Islet of Langerhans (tissue), 1 donor: ENCODE measurements at regions not wholly inside any gene's neighbourhood (a gene's known extent, or its start where the extent isn't known, plus 50 kb on each side); places are given as distances from the start of the nearest gene placed in this dataset.

Source experiments
- FAIRE-seq: peaks from one replicate; lab custom pipeline; 2011; peaks lifted over from hg19 to GRCh38; lab: Jason Lieb, UNC

DNA sequence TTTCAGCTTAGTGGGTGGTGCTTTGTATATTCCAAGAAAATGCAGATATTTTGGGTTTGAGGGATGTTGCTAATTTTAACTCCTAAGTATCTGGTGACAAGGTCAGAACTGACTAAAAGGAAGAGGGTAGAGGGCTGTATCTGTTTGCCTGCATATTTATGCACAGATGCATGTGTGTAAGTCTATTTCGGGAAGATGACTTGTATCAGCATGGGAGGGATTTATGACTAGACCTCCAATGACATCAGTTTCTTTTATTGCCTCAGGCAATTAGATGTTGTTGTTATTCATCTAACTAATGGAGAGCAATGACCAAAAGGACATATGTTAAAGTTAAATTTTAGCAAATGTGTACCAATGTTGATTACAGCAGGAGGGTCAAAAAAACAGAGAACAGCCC is 734.3 kb downstream of the QKI start:
- no peak for FAIRE-seq

DNA sequence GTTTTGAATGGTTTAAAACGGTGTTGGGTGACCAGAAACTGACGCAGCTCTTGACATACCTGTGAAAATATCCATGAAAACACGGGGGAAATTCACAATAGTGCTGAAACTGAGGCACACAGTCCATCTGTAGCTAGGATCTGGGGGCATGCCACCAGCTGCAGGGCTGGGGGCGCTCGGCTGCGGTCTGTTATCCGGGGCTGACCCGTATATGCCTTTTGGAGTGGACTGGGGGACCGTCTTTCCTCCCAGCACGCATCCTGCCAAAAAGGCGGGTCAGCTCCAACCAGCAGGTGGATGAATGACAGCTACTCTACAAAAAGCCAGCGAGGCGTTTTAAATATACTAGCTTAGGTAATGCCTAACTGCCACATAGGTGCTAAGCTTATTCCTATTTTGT is 729.8 kb downstream of the QKI start:
- no peak for FAIRE-seq

DNA sequence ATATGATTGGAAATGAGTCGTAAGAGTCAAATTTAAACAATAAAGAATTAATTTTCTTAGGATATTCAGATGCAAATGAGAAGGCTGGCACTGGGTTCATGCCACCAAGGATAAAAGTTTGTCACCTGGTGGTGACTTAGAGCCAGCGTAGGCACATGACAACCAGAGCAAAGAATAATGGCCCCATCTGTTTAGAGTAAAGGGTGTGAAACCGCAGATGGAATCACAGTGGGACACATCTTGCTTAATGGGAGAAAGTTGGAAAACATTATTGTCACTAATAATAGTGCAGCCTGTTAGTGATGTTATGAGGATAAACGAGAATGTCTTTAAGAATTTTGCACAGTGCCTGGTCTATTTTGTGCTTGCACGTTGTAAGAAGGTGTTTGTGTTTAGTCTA is 727.8 kb downstream of the QKI start:
- FAIRE-seq = no peak

DNA sequence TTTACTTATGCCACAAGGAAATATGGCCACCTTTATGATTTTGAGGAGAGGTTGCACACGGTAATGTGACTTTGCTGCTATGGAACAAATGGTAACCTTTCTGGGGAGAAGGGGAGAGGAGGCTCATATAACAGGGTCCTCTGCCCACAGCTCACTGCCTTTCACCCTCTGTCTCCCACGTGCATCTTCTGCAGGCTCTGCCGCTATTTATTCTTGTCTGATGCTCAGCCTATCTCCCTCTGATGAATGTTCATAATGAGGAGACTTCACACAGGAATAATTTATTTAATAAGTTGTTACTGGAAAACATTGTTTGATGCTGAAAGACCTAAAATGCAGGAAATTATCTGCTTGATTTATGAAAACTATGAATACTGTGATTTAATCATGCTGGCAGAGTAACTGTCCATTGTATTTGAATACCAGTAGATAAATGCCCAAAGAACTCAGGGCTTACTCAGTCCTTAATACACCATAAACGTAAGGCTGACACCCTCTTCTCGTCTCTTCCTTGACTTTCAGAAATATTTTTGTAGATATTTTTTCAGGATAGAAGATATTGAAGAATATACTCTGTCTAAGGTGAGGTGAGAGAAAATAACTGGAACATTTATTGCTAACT is 721.1 kb downstream of the QKI start:
- FAIRE-seq = no peak

DNA sequence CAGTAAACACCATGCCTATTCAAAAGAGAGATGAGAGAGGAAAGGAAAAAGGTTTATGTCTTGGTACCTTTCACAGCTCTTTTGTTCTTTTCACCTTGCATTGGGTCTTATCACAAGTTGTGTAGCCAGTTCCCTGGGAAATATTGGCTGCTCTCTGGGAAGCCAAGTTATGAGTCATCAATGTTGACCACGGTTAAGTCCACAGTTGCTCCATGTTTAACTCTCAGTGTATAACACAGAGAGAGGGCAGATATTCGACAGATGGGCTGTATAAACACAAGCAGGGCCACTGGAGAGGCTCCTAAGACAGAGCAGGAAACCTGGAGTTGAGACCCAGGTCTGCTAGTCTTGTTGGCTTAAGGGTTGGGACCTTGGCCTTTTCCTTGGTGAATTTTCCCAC is 718.6 kb downstream of the QKI start:
- no peak for FAIRE-seq

DNA sequence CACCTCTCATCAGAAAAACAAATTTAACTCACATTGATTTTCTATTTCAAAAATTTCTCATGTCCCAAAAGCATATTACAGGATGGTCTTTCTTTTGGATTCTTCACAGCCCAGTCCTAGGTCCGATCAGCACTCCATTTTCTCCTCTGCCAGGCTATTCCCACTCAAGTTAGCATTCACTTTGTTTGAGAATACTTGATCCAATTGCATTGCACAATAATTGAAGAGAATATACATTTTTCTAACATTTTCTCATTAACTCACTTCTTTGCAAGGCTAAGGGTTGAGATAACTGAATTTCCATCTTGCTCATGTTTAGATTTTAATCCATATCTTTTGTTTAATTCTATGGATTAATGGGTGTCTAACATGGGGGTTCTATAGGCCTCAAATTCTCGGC is 716.1 kb downstream of the QKI start:
- no peak for FAIRE-seq

DNA sequence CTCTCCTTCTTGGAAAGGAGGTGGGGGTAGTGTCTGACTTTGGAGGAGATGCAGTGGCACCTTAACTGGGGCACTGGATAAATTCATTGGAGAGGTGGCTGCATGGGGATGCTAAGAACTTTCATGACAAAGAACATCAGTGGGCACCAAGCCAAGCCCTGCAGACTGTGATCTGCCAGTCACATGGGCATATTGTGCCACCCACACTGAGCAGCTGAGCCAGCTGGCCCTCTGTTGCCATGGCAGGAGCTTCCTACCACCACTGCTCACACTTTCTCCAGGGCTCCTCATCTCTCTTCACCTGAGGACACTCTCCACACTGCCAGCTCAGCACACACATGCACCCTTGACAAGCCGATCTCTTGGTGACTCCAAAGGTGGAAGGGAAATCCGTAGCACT is 715.6 kb downstream of the QKI start:
- no peak for FAIRE-seq

DNA sequence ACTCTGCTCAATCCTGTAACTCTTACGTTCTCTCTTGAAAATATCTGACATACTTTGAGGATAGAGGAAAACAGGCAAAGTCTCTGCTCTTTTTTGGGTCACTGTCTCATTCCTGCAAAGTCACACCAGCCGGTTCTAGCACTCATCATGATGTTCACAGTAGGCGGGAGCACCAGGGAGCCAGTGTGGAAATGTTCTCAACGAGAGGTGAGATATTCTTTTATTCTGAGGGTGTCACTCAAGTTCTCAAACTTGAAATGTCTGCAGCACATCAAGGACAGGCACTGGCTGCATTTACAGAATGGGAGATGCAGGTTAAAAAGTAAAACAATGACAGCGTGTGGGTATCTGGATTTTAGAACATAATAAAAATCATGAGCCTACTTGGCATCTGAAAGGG is 714.7 kb downstream of the QKI start:
- FAIRE-seq = no peak

DNA sequence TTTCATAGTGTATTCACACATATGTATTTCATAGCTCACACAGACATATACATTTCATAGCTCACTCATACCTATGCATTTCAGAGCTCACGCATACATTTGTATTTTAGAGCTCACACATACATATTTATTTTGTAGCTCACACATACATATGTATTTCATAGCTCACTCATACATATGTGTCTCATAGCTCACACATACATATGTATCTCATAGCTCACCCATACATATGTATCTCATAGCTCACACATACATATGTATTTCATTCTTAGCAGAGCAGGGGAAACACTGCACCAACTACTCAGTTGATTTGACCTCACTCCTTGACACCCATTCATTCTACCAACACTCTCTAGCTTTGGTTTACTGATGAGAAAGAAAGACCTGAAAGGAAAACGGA is 713.6 kb downstream of the QKI start:
- FAIRE-seq = no peak

DNA sequence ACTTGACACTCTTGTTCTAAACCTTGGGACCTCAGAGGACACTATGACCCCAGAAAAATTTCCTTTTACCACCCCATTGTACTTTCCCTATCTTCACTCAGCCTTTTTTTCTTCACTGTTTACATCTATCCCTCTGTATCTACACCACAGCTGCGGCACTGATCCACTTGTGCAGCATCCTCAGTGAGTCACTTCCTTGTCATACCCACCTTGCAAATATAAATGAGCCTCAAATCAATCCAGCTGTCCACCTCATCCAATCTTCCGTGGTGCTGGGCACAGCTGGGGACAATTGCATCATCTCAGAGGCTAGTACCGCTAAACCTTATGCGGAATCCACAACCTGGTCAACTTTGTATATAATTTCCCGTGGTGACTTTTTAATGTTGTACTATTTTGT is 710.5 kb downstream of the QKI start:
- FAIRE-seq = no peak

DNA sequence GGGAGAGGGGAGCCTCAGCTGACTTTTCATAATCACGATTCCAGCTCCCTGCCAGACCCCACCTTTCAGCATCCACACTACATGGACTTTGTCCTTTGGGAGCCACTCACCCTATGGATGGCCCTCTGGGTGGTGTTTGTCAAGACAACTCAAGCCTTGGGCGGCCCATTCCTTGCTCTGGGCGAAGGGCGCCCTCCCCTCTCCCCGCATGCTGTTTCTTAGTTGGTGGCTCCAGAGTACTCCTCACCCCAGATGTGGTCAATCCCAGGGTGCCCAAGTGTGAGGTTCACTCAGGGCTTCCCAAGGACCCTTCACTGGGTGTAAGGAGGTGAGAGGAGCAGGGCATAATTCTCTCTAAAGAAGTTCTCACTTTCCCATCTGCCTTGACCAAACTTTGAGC is 710.0 kb downstream of the QKI start:
- no peak for FAIRE-seq

DNA sequence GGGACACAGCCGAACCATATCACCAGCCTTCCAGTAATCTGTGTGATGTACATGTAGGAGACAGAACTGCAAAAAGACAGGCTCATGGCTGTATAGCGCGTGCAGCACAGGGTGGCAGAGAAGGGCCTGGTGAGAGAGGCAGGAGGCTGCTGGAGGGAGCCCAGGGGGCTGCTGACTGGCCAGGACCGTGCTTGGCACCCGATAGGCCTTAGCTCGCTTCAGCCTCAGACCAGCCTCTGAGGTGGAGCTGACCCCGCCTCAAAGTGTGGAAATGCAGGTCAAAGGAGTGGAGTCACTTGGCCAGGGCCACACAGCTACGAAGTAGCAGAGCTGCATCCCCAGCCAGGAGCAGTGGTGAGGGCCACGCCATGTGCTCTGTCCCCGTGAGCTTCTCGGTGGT is 707.6 kb downstream of the QKI start:
- FAIRE-seq = no peak

DNA sequence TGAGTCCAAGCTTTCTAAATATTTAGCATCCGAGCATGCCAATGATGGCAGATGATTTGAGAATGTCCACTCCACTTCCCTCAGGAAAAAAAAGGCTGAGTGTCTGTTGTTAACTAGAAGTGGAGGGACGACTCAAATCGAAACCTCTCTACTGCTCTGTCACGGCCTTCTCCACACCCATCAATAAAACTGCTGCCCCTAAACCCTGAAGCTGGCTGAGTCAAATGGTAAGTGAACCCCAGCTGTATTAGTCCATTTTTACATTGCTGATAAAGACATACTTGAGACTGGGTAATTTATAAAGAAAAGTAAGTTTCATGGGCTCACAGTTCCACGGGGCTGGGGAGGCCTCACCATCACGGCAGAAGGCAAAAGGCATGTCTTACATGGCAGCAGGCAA is 707.0 kb downstream of the QKI start:
- no peak for FAIRE-seq

DNA sequence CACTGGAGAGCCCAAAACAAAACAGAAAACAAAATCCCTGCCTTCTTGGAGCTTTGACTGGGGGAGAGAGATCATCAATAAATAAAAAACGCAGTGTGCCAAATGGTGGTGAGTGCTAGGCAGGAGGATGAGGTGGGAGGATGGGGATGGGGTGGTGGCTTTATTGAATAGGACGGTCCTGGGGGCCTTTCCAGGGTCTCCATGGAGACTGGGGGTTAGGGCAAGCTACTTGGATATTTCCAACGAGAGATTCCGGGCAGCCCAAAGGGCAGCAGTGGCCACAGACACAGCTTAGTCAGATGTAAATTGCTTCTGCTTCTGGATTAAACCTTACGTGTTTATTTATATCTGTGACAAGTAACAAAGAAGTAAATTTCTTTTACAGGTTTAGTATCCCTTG is 700.1 kb downstream of the QKI start:
- no peak for FAIRE-seq

DNA sequence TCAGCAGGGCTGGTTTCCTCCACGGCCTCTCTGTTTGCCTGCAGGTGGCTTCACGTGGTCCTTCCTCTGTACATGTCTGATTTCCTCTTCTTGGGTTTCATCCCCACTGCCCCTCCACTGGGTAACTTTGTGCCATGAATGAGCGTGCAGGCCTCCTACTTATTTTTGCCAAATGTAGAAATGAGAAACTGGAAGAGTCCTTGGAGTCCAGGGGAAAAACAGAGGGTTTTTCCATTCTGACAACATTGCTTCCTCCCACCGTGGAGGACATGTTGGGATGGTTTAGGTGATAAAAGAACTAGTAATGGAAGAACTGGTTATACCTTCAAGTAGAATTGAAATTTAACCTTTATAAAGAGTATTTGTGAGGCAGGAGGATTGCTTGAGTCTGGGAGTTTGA is 699.5 kb downstream of the QKI start:
- FAIRE-seq = no peak

DNA sequence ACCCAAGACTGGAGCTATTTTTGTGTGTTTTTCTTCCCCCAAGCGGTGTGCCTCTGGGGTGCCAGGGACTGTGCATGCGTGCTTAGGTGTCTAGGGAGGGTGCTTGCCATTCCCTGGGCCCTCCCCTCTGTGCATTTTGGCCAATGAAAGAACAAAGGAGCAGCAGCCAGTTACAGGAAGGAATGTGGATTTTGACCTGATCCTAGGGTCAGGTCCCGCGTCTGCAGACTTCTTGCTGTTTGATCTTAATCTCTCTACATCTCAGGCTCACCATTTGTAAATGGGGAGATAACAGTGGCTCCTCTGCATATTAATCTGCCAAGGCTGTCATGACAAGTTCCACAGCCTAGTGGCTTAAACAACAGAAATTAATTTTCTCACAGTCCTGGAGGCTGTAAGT is 699.1 kb downstream of the QKI start:
- FAIRE-seq = no peak

DNA sequence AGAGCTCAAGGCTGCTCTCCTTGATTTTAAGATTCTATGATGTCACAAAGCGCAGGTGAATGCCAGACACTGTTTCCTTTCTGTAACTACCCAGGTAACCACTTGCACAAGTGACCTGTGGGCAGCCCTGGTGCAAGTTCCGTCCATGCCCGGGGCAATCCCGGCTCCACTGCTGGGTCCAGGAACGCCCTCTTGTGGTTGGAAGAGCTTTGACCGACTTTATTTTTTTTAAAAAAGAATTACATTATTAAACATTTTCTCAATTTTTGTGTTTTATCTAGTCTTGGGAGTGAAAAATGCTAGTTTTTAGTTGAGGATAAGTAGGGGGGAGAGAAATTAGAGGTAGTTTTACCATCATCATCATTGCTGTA is 695.2 kb downstream of the QKI start:
- FAIRE-seq = no peak

DNA sequence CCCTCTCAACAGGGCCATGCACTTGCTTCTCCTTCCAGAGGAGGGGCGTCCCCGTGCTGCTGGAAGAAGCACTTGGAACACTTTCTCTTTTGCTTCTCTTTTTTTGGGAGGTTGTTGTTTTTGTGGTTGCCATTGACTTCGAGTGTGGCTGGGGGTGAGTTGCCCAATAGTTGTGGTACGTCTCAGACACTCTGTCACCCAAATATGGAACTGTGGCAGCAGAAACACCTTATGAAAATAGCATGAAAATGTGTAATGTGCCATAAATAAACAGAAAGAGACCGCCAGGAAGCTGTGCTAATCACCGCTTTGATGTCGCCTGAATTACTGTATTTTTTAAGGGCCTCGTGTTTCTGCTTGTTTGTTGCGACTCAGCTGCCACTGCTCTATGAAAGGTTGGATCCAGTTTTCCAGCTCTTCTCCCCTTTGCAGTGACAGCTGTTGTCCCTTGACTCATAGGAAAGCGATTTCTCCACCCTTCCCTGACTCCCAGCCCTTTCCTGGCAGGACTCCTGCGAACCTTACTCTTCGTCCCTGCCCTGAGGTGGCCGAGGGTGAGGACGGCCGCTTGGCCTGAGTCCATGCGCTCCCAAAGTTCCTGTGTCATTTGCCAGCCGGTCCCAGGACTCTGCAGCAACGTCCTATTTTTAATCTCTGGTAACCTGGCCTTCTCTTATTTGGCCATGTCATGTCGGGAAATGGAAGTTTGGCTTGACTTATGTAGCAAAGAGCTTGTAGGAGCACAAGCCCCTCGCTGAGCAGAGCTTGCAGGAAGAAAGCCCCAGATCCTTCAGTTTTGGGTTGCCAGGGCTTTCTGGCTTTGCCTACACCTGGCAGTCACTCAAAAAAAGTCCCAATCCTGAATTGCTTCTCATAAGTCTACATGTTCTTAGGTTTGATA is 694.6 kb downstream of the QKI start:
- no peak for FAIRE-seq

DNA sequence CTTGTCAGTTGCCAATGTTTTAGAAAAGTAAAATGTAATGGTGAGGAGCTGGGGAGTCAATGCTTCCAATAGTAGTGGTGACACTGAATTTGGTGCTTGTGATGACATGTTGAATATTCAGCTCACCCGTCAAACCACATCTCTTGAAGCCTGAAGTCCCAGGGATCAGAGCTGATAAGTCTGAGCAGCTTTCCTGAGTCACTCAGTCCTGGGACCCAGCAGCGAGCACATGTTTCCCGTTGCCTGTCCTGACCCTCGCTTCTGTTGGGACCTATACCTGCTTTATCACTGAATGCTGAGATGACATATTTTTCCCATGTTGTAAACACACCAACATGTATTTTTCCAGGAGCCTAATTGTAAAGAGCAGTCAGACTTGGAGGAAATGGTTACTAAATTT is 693.6 kb downstream of the QKI start:
- no peak for FAIRE-seq

DNA sequence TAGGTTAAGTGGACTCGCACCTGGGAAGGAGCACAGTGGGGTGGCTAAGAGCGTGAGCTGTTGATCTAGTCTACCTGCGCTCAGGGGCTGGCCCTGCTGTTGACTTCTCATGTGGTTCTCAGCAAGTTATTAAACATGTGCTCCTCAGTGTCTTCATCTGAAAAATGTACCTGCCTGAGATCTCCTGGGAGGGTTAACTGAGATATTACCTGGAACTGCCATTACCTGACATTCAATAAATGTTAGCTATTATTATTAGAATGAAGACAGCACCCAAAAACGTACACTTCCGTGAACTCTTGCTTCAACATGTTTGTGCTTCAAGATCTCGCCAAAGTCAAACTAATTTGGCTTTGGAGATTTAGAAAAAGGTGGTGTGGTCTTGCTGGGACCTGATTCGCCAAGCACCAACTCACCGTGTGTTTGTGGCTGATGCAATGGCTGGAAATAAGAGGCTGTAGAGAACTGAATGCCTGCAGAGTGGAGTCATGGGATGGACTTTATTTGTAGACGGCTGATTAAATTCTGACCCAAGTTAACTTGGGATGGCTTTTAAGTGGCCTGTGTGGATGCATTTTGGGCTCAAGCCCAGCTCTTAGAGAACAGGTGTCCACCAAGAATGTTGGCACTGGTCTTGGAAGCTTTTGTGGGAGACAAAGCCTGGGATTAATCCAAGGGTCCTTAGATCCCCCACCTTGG is 692.9 kb downstream of the QKI start:
- FAIRE-seq = no peak

DNA sequence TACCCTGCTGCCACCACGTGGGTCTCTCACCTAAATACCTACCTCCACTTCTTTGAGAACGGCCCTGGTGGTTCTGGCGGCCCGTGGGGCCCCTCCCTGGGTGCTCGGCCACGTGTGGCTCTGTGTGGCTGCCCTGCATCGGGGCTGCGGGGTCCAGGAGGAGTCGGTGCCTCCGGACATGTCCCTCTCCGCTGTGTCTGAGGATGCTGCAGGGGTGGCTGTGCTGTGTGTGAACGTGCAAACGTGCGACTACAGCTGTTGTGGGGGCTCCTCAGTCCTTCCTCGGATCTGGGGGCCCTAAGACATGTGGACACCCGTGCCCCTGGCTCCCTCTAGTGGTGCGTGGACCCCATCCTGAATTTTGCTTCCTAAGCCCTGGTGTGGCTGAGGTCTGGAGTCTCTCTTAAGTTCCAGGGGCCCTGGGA is 691.8 kb downstream of the QKI start:
- FAIRE-seq = no peak

DNA sequence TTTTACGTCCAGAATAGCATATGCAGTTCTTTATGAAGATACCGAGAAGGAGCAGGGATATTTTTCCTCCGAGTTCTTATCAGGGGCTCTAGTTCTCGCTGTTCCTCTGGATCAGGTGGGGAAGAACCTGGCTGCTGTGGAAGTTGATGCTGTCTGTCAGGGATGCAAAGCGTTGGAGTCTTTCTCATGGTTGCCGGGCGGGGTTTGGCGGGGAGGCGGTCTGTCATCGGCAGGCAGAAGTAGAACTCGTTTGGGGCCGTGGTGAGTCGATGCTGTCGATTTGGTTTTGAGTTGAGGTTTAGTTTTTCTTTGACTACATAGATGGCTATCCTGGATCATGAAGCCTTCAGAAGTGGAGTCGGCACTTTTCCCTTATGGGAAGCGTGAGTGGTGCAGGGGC is 691.2 kb downstream of the QKI start:
- FAIRE-seq = no peak

DNA sequence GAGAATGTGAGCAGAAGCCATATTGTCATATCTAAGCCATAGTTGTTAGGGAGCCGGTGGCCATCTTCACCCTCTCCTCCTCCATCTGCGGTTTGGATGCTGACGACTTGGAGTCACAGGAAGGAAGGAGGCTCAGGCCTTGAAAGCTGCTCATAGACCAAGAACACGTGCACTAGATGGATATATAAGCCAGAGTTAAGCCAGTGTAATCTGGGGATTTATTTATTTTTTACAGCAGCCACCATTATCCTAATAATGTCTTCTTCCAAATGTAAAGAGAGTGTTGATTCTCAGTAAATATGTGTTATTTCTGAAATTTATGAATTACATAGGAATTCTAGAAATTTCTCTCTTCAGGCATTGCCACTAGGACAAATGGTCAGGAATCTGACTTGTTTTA is 689.9 kb downstream of the QKI start:
- no peak for FAIRE-seq

DNA sequence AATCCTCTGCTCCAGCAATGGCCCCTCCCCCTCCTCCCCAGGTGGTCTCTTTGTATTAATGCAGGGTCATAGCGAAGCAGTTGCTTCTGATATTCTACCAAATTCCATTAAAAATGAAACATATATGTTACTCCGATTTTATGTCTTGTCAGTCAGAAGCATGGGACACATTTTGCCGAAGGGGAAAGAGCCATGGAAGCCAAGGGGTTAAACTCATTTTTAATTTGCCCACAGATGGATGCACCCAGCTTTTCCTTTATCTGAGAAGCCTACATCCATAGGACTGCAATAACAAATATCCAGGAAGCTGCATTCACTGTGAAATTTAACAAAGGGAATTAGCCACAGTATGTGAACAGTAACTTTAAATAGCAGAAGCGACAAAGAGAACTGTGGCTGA is 688.2 kb downstream of the QKI start:
- FAIRE-seq = no peak
